Lower lobe of right lung (tissue), 2 donors: ENCODE measurements at regions not wholly inside any gene's neighbourhood (a gene's known extent, or its start where the extent isn't known, plus 50 kb on each side); places are given as distances from the start of the nearest gene placed in this dataset.

Source experiments
- ATAC-seq, 2 donors: fragments of 200-7000 bp; cut with Tn5 transposase; one replicate each; pipeline ENCODE4 v1.9.1; 2020 to 2022; ENCODE audit warnings: mild to moderate bottlenecking in 2 of 2, moderate library complexity in 2 of 2
- DNase-seq: peaks from one replicate; pipeline ENCODE4 v3.0.0-alpha.2; 2020
- H3K27ac ChIP-seq: fragments of 200-600 bp; one replicate; pipeline ENCODE4 v1.8.0; 2022
- H3K27me3 ChIP-seq: fragments of 200-600 bp; one replicate; pipeline ENCODE4 v1.8.0; 2022; ENCODE audit warnings: low read depth
- H3K36me3 ChIP-seq: fragments of 200-600 bp; one replicate; pipeline ENCODE4 v1.8.0; 2022; ENCODE audit warnings: mild to moderate bottlenecking
- H3K4me1 ChIP-seq: fragments of 200-600 bp; one replicate; pipeline ENCODE4 v1.8.0; 2022
- H3K4me3 ChIP-seq: fragments of 200-600 bp; one replicate; pipeline ENCODE4 v1.8.0; 2022; ENCODE audit warnings: mild to moderate bottlenecking
- H3K9me3 ChIP-seq: fragments of 200-600 bp; one replicate; pipeline ENCODE4 v1.8.0; 2022
- intact Hi-C: fragments of 100-400 bp; cut with DNase I; formaldehyde crosslinking; loops from one replicate; pipeline ENCODE4 v1.11.0; 2022
- TF ChIP-seq, protein P1 (sequence below): fragments of 200-600 bp; IDR thresholded peaks from one replicate; pipeline ENCODE4 v1.8.0; 2022; ENCODE audit warnings: antibody characterized with exemption, mild to moderate bottlenecking
- donor health status: DM: no; HTN: yes; CAD: no; lungs with severe emphysema.

DNA sequence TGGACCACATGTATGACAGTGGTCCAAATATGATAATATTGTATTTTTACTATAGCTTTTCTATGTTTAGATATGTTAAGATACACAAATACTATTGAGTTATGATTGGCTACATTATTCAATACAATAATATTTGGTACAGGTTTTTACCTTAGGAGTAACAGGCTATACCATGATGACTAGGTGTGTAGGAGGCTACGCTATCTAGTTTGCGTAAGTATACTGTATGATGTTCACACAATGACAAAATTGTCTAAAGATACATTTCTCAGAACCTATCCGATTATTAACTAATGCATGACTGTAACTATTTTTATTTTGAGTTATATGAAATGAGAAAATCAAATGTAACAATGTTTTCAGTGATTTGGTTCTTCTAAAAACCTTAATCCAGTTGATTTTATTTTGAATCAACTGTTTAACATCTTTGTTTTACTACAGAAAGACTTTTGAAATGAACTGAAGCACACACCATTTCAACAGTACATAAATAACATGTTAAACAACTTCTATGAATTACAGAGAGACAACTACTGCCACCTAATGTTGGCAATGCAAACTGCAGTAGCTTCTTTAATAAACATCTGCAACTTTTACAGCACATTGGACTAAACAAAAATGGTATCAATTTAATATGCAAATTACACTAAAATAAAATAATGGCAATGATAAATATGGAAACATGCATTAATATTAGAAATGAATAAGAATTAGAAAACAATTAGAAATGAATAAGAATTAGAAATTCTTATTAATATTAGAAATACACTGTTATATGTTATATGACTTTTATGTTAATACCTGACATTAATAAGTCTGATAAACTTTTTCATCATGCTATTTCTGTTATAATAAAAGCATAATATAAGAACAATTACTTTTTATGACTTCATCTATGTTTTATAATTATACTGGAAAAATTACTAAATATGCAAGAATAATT is 255.7 kb downstream of the MBNL1 start:
- ATAC-seq: no peak
- intact Hi-C loops: no loop called here
- Histone ChIP-seq H3K4me1 (no peaks in the 10 kb centered on the region), H3K27me3 (no peaks in the 10 kb centered on the region), H3K9me3 (no peaks in the 10 kb centered on the region), H3K27ac (no peak overlapping the region), H3K4me3 (no peak overlapping the region), H3K36me3 (no peaks in the 10 kb centered on the region)
- no peak for DNase-seq
- TF ChIP-seq, protein P1, sequence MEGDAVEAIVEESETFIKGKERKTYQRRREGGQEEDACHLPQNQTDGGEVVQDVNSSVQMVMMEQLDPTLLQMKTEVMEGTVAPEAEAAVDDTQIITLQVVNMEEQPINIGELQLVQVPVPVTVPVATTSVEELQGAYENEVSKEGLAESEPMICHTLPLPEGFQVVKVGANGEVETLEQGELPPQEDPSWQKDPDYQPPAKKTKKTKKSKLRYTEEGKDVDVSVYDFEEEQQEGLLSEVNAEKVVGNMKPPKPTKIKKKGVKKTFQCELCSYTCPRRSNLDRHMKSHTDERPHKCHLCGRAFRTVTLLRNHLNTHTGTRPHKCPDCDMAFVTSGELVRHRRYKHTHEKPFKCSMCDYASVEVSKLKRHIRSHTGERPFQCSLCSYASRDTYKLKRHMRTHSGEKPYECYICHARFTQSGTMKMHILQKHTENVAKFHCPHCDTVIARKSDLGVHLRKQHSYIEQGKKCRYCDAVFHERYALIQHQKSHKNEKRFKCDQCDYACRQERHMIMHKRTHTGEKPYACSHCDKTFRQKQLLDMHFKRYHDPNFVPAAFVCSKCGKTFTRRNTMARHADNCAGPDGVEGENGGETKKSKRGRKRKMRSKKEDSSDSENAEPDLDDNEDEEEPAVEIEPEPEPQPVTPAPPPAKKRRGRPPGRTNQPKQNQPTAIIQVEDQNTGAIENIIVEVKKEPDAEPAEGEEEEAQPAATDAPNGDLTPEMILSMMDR: peak; percentile 89

- intact Hi-C loops: no loop called here
- Histone ChIP-seq H3K9me3 (peaks cover 7% of the 10 kb centered on the region), H3K36me3 (no peaks in the 10 kb centered on the region), H3K4me1 (no peaks in the 10 kb centered on the region), H3K27me3 (no peaks in the 10 kb centered on the region), H3K27ac (no peak overlapping the region), H3K4me3 (no peak overlapping the region)
- DNase-seq: no peak
- TF ChIP-seq, protein P1: no peak
- ATAC-seq: no peak
These were observed 263.0 kb downstream of the MBNL1 start for GRCh38 chr3:152531717-152532116.

DNA sequence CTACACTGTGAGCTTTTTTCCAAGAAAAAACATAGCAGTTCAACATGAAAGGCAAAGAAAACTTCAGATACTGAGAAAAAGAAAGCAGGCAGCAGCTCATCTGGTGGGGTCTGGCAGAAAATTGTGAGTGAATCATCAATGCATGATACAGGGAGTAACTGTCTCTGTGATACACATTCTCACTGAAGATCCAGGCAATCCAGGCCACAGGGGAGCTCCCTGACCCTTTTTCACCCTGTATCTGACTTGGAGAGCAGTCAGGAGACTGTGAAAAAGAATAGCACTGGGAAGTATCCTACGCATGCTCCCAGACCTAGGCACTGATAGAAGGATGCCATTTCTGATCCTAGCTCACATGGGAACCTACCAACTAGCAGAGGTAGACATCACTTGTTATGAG is 269.8 kb downstream of the MBNL1 start:
- TF ChIP-seq, protein P1: no peak
- Histone ChIP-seq H3K36me3 (no peaks in the 10 kb centered on the region), H3K27ac (no peak overlapping the region), H3K9me3 (peaks cover 3% of the 10 kb centered on the region), H3K27me3 (no peaks in the 10 kb centered on the region), H3K4me3 (no peak overlapping the region), H3K4me1 (no peaks in the 10 kb centered on the region)
- ATAC-seq (no peak), DNase-seq (no peak)
- intact Hi-C loops: no loop called here

DNA sequence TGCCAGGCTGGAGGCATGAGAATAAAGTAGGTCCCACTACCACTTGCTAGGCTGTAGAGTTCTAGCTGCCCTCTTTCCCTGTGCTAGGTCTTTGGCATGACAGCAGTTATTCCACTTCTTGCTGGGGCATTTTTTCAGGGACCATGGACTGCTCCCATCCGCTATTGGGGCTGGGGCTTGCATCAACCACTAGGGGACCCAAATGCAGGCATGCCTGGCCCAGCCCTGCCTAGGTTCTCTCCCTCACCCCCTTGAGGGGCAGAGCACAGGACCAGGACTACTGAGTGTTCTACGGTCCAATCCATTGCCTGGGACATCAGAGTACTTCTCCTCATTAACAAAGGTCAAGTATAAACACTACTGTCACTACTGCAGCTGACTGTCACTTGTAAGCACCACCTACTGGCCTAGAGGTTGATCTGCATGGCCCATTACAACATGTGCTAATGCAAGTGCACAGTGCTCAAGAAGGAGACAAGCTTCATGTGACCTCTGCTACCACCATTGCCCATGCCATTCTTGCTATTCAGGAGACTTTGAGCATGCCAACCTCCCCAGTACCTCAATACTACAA is 270.5 kb downstream of the MBNL1 start:
- peaks cover 3% of the 10 kb centered on the region for H3K9me3 ChIP-seq
- H3K4me1 ChIP-seq: no peaks in the 10 kb centered on the region
- no peaks in the 10 kb centered on the region for H3K27me3 ChIP-seq
- intact Hi-C loops: no loop called here
- ATAC-seq (peak in 1 of 2 donors; percentile 17), DNase-seq (no peak)
- no peaks in the 10 kb centered on the region for H3K36me3 ChIP-seq
- H3K27ac ChIP-seq: no peak overlapping the region
- TF ChIP-seq, protein P1: no peak
- H3K4me3 ChIP-seq: no peak overlapping the region

GRCh38 chr3:152540120-152540519 is 271.4 kb downstream of the MBNL1 start:
- H3K27ac ChIP-seq: no peak overlapping the region
- H3K4me3 ChIP-seq: no peak overlapping the region
- no peaks in the 10 kb centered on the region for H3K4me1 ChIP-seq
- intact Hi-C loops: no loop called here
- no peaks in the 10 kb centered on the region for H3K27me3 ChIP-seq
- H3K9me3 ChIP-seq: no peaks in the 10 kb centered on the region
- no peaks in the 10 kb centered on the region for H3K36me3 ChIP-seq
- DNase-seq (no peak), ATAC-seq (no peak)
- TF ChIP-seq, protein P1: no peak
